Peyer's patch (tissue), 4 donors: ENCODE measurements at regions not wholly inside any gene's neighbourhood (a gene's known extent, or its start where the extent isn't known, plus 50 kb on each side); places are given as distances from the start of the nearest gene placed in this dataset.

Source experiments
- DNase-seq, 3 donors: peaks; one replicate each; pipeline ENCODE4 v3.0.0-alpha.2; 2017 to 2019
- H3K27ac ChIP-seq, 4 donors: fragments of 200-600 bp; sonication (generic); one replicate each; pipeline ENCODE4 v1.5.1; 2016 to 2019
- H3K27me3 ChIP-seq, 2 donors: fragments of 200-600 bp; sonication (generic); one replicate each; pipeline ENCODE4 v1.5.1; 2019
- H3K36me3 ChIP-seq, 3 donors: fragments of 200-600 bp; sonication (generic); one replicate each; pipeline ENCODE4 v1.5.1; 2016 to 2019
- H3K4me1 ChIP-seq, 4 donors: fragments of 200-600 bp; sonication (generic); one replicate each; pipeline ENCODE4 v1.5.1; 2016 to 2019
- H3K4me3 ChIP-seq, 4 donors: fragments of 200-600 bp; sonication (generic); 1 replicate in 3 of 4; 2 replicates in 1 of 4; pipeline ENCODE4 v1.5.1; 2016 to 2019; ENCODE audit warnings: mild to moderate bottlenecking in 1 of 4
- H3K9me3 ChIP-seq, 4 donors: fragments of 200-600 bp; sonication (generic); one replicate each; pipeline ENCODE4 v1.5.1; 2016 to 2019; ENCODE audit warnings: mild to moderate bottlenecking in 1 of 4
- POLR2A ChIP-seq, 2 donors: fragments of 450-650 bp; IDR thresholded peaks; one replicate each; pipeline ENCODE4 v1.5.1; 2017; ENCODE audit warnings: antibody characterized with exemption in 2 of 2, mild to moderate bottlenecking in 2 of 2, moderate library complexity in 2 of 2
- TF ChIP-seq, protein P1 (sequence below), 6 experiments: fragments of 450-650 bp in 4 of 6; fragments of 200-600 bp in 2 of 6; sonication (generic) in 1 of 6; IDR thresholded peaks; one replicate each; pipeline ENCODE4 v1.5.1; 2017 to 2019; ENCODE audit warnings: antibody characterized with exemption in 6 of 6, mild to moderate bottlenecking in 3 of 6, moderate library complexity in 1 of 6

DNA sequence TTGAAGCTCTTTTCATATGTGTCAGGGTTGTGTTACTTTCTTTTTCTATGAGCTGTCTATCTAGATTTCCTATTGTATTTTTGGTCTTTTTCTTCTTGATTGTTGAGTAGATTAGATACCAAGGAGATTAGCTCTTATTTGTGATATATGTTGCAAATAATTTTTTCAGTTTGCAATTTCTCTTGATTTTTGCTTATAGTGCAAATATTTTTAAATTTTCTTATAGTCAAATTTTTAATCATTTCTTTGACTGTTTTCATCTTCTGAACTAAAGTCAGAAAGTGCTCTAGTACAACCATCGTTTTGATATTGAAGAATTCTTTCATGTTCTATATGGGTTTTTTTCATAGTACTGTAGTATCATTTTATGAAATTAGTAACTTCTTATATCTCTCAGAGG lies 193.7 kb downstream of the OSTF1 start:
- Histone ChIP-seq H3K27ac (no peak overlapping the region), H3K9me3 (no peaks in the 10 kb centered on the region), H3K27me3 (no peaks in the 10 kb centered on the region), H3K4me1 (no peaks in the 10 kb centered on the region), H3K36me3 (no peaks in the 10 kb centered on the region), H3K4me3 (no peak overlapping the region)
- TF ChIP-seq, protein P1, sequence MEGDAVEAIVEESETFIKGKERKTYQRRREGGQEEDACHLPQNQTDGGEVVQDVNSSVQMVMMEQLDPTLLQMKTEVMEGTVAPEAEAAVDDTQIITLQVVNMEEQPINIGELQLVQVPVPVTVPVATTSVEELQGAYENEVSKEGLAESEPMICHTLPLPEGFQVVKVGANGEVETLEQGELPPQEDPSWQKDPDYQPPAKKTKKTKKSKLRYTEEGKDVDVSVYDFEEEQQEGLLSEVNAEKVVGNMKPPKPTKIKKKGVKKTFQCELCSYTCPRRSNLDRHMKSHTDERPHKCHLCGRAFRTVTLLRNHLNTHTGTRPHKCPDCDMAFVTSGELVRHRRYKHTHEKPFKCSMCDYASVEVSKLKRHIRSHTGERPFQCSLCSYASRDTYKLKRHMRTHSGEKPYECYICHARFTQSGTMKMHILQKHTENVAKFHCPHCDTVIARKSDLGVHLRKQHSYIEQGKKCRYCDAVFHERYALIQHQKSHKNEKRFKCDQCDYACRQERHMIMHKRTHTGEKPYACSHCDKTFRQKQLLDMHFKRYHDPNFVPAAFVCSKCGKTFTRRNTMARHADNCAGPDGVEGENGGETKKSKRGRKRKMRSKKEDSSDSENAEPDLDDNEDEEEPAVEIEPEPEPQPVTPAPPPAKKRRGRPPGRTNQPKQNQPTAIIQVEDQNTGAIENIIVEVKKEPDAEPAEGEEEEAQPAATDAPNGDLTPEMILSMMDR (IDR thresholded peaks at IDR 0.05) = no peak
- no peak for TF ChIP-seq POLR2A (IDR thresholded peaks at IDR 0.05)
- DNase-seq = no peak

DNA sequence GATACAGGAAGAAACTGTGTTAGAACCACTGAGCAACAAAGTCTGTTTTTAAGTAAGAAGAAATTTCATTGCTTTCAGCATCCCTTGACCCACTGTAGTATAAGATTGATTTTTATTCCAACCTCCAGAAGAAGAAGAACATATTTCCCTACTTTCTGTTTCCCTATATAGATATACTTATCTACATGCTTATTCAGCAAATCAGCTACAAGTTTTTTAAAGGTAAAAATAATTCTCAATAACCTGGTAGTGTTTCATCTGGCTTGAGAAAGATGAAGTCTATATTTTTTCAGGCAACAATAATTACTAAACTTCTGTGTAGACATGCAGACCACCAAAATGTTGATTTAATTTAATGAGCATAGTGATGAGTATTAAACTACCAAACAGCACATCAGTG lies 201.0 kb downstream of the OSTF1 start:
- H3K4me1 ChIP-seq = no peaks in the 10 kb centered on the region
- no peaks in the 10 kb centered on the region for H3K9me3 ChIP-seq
- H3K4me3 ChIP-seq = no peak overlapping the region
- no peaks in the 10 kb centered on the region for H3K36me3 ChIP-seq
- no peak overlapping the region for H3K27ac ChIP-seq
- no peak for DNase-seq
- TF ChIP-seq, protein P1 (IDR thresholded peaks at IDR 0.05) = no peak
- TF ChIP-seq POLR2A (IDR thresholded peaks at IDR 0.05) = no peak
- no peaks in the 10 kb centered on the region for H3K27me3 ChIP-seq

DNA sequence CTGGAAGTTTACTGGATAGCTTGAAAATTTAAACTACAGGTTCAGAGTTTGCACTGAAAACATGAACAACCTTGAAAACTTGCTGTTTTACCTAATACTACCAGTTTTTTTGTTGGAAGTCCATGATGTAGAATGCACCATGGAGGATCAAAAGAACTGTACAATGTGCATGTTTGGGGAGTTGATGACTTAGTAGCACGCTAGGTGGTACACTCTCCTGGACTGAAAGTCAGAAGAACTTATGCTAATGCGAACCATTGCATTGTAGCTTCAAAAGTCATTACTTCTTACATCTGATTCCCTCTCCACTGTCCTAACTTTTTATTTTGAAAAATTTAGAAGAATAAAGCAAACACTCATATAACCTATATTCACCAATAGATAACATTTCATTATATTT lies 211.0 kb downstream of the OSTF1 start:
- Histone ChIP-seq H3K27me3 (no peaks in the 10 kb centered on the region), H3K36me3 (no peaks in the 10 kb centered on the region), H3K4me3 (no peak overlapping the region), H3K27ac (no peak overlapping the region), H3K4me1 (no peaks in the 10 kb centered on the region), H3K9me3 (no peaks in the 10 kb centered on the region)
- DNase-seq = no peak
- TF ChIP-seq, protein P1 (IDR thresholded peaks at IDR 0.05) = no peak
- no peak for TF ChIP-seq POLR2A (IDR thresholded peaks at IDR 0.05)

DNA sequence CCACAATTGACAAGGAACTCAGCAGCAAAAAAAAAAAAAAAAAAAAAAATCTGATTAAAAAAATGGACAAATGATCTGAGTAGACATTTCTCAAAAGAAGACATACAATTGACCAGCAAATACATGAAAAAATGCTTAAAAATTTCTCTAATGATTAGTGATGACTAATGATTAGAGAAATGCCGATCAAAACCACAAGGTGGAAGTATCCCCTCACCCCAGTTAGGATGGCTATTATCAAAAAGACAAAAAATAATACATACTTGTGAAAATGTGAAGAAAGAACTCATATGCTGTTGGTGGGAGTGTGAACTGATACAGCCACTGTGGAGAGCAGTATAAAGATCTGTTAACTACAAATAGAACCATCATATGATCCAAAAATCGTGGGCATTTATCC lies 245.3 kb downstream of the OSTF1 start:
- H3K36me3 ChIP-seq = no peaks in the 10 kb centered on the region
- no peaks in the 10 kb centered on the region for H3K9me3 ChIP-seq
- no peak overlapping the region for H3K27ac ChIP-seq
- no peak for TF ChIP-seq POLR2A (IDR thresholded peaks at IDR 0.05)
- TF ChIP-seq, protein P1 (IDR thresholded peaks at IDR 0.05) = peak in 4 of 6 experiments; percentile 16 to 52 (median 42)
- no peak overlapping the region for H3K4me3 ChIP-seq
- DNase-seq = no peak
- H3K4me1 ChIP-seq = no peaks in the 10 kb centered on the region
- no peaks in the 10 kb centered on the region for H3K27me3 ChIP-seq

DNA sequence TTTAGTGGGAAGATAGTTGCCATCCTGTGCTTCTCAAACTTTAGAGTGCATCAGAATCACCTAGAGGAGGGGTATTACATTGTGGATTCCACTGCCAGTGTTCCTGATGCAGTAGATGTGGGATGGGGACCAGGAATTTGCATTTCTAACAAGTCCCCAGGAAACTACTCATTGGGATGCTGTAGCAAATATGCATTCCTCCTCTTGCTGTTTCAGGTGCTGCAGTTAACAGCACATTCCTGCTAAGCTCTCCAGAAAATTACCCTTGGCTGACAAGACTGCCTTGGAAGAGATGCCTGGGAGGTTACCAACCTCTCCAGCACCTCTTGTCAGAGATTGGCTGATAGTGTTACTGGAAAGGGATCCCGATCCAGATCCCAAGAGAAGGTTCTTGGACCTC lies 270.5 kb downstream of the OSTF1 start:
- Histone ChIP-seq H3K4me1 (no peaks in the 10 kb centered on the region), H3K4me3 (no peak overlapping the region), H3K27me3 (no peaks in the 10 kb centered on the region), H3K27ac (no peak overlapping the region), H3K36me3 (no peaks in the 10 kb centered on the region), H3K9me3 (no peaks in the 10 kb centered on the region)
- TF ChIP-seq POLR2A (IDR thresholded peaks at IDR 0.05) = no peak
- TF ChIP-seq, protein P1 (IDR thresholded peaks at IDR 0.05) = no peak
- DNase-seq = no peak

DNA sequence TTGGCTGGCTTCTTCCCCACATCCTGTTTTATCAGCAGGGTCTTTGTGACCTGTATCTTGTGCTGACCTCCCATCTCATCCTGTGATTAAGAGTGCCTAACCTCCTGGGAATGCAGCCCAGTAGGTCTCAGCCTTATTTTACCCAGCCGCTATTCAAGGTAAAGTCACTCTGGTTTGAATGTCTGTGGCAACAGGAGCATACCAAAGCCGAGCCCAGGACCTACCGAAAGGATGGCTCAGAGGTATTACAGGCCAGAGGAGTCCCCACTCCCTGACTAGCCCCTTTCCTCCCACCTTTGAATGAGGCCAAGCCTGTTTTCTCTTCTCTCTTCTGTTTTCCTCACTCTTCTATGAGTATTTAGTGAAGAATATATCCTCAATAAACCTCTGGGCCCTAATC lies 271.3 kb downstream of the OSTF1 start:
- DNase-seq = no peak
- Histone ChIP-seq H3K36me3 (no peaks in the 10 kb centered on the region), H3K4me1 (no peaks in the 10 kb centered on the region), H3K27me3 (no peaks in the 10 kb centered on the region), H3K9me3 (no peaks in the 10 kb centered on the region), H3K4me3 (no peak overlapping the region), H3K27ac (no peak overlapping the region)
- TF ChIP-seq, protein P1 (IDR thresholded peaks at IDR 0.05) = no peak
- no peak for TF ChIP-seq POLR2A (IDR thresholded peaks at IDR 0.05)
